ENCODE measurements at regions not wholly inside any gene's neighbourhood (a gene's known extent, or its start where the extent isn't known, plus 50 kb on each side); places are given as distances from the start of the nearest gene placed in this dataset.

- TF ChIP-seq, protein P1, sequence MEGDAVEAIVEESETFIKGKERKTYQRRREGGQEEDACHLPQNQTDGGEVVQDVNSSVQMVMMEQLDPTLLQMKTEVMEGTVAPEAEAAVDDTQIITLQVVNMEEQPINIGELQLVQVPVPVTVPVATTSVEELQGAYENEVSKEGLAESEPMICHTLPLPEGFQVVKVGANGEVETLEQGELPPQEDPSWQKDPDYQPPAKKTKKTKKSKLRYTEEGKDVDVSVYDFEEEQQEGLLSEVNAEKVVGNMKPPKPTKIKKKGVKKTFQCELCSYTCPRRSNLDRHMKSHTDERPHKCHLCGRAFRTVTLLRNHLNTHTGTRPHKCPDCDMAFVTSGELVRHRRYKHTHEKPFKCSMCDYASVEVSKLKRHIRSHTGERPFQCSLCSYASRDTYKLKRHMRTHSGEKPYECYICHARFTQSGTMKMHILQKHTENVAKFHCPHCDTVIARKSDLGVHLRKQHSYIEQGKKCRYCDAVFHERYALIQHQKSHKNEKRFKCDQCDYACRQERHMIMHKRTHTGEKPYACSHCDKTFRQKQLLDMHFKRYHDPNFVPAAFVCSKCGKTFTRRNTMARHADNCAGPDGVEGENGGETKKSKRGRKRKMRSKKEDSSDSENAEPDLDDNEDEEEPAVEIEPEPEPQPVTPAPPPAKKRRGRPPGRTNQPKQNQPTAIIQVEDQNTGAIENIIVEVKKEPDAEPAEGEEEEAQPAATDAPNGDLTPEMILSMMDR (IDR thresholded peaks at IDR 0.05; ENCODE audit: unreplicated experiment) = no peak
- Mint-ChIP-seq H3K27ac (ENCODE audit: unreplicated experiment) (no peak overlapping the region), H3K4me3 (ENCODE audit: low read depth, unreplicated experiment) (no peak overlapping the region), H3K27me3 (ENCODE audit: unreplicated experiment) (peaks cover 67% of the 10 kb centered on the region), H3K36me3 (ENCODE audit: insufficient read depth, unreplicated experiment) (no peaks in the 10 kb centered on the region), H3K4me1 (ENCODE audit: low read depth, unreplicated experiment) (peaks cover 8% of the 10 kb centered on the region), H3K9me3 (ENCODE audit: low read depth, unreplicated experiment) (no peaks in the 10 kb centered on the region)
- BruUV-seq (replicated peaks) = no TSS peak
- CTCF ChIA-PET = no interaction called here
- no peak for DNase-seq
- intact Hi-C loops (cut with micrococcal nuclease; ENCODE audit: unreplicated experiment) = no loop called here
Measured at GRCh38 chr2:109045505-109045904, 56.5 kb upstream of the EDAR start.

DNA sequence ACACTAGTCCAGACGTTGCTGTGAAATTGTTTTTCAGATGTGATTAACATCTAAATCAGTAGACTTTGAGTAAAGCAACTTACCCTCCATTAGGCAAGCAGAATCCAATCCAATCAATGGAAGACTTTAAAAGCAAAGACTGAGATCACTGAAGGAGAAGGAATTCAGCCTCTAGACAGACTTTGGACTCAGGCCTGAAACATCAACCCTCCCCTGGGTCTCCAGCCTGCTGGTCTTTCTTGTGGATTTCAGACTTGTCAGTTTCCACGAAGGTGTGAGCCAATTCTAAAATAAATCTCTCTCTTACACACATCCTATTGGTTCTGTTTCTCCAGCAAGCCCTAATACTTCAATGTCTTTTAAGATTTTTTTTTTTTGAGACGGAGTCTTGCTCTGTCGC is 50.0 kb upstream of the EDAR start:
- H3K27me3 Mint-ChIP-seq (ENCODE audit: unreplicated experiment) = peaks cover 39% of the 10 kb centered on the region
- H3K9me3 Mint-ChIP-seq (ENCODE audit: low read depth, unreplicated experiment) = no peaks in the 10 kb centered on the region
- H3K4me3 Mint-ChIP-seq (ENCODE audit: low read depth, unreplicated experiment) = no peak overlapping the region
- CTCF ChIA-PET = no interaction called here
- TF ChIP-seq, protein P1 (IDR thresholded peaks at IDR 0.05; ENCODE audit: unreplicated experiment) = no peak
- DNase-seq = no peak
- no peak overlapping the region for H3K27ac Mint-ChIP-seq (ENCODE audit: unreplicated experiment)
- no TSS peak for BruUV-seq (replicated peaks)
- H3K36me3 Mint-ChIP-seq (ENCODE audit: insufficient read depth, unreplicated experiment) = no peaks in the 10 kb centered on the region
- H3K4me1 Mint-ChIP-seq (ENCODE audit: low read depth, unreplicated experiment) = no peaks in the 10 kb centered on the region
- intact Hi-C loops (cut with micrococcal nuclease; ENCODE audit: unreplicated experiment) = no loop called here

Measured in Calu3 (cell line).